ENCODE measurements at regions not wholly inside any gene's neighbourhood (a gene's known extent, or its start where the extent isn't known, plus 50 kb on each side); places are given as distances from the start of the nearest gene placed in this dataset.
"Not testable (repeated sequence)": the region's sequence is repeated elsewhere in the genome, so short reads cannot be mapped to it uniquely, and the experiment has no call there.

DNA sequence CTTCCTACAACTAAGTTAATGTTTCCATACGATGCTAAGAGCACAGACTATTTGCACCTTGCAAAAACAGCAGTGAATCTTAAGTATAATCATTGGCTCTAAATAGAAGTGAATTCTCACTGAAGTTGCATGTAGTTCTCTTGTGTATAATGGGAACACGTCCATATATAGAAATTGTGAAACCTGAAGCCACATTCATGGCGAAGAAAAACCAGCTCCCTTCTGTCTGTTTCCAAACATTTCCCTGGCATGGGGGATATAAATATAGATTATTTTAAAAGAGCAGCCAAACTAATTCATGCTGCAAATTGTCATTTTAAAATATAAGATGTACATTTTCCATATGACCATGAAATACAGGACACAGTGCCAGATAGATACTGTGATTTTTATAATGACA lies 71.1 kb downstream of the TRAM1L1 start:
- H3K9me3 ChIP-seq, result peaks cover 0 to 3% (median 0%) of the 10 kb centered on the region in 12 donors
- DNase-seq (no peak), ATAC-seq (no peak)
- intact Hi-C loops (cut with DNase I), result no loop called here
- H3K27me3 ChIP-seq, result no peaks in the 10 kb centered on the region
- H3K4me1 ChIP-seq, result no peaks in the 10 kb centered on the region
- no peak overlapping the region for H3K27ac ChIP-seq
- H3K36me3 ChIP-seq, result no peaks in the 10 kb centered on the region
- whole genome bisulfite sequencing, 4 donors, result 61 to 68% (median 66%) methylated on average over 3 of the region's 3 CpGs
- TF ChIP-seq, protein P1, sequence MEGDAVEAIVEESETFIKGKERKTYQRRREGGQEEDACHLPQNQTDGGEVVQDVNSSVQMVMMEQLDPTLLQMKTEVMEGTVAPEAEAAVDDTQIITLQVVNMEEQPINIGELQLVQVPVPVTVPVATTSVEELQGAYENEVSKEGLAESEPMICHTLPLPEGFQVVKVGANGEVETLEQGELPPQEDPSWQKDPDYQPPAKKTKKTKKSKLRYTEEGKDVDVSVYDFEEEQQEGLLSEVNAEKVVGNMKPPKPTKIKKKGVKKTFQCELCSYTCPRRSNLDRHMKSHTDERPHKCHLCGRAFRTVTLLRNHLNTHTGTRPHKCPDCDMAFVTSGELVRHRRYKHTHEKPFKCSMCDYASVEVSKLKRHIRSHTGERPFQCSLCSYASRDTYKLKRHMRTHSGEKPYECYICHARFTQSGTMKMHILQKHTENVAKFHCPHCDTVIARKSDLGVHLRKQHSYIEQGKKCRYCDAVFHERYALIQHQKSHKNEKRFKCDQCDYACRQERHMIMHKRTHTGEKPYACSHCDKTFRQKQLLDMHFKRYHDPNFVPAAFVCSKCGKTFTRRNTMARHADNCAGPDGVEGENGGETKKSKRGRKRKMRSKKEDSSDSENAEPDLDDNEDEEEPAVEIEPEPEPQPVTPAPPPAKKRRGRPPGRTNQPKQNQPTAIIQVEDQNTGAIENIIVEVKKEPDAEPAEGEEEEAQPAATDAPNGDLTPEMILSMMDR (IDR thresholded peaks at IDR 0.05), result no peak
- H3K4me3 ChIP-seq, result no peak overlapping the region

DNA sequence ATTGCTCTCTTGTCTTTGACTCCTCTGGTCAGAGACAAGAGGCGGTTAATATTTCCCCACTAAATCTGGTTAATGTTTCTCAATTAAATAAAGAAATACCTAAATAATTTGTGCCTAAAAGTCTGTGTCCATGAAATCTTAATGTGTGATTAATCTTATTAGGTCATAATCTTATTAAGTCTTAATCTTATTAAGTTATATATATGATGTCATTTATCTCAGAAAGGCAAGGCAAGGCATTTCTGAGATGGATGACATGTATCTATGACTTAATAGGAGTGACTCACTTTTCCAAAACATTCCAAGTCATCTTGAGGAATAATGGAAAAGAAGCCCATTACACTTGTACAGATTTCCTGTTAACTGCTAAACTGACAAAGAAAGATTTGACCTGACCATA lies 74.7 kb downstream of the TRAM1L1 start:
- Histone ChIP-seq H3K9me3 (peaks cover 0 to 3% (median 0%) of the 10 kb centered on the region in 12 donors), H3K27me3 (no peaks in the 10 kb centered on the region), H3K4me3 (no peak overlapping the region), H3K36me3 (no peaks in the 10 kb centered on the region), H3K27ac (no peak overlapping the region), H3K4me1 (no peaks in the 10 kb centered on the region)
- WGBS, 4 donors, result 91 to 95% (median 92%) methylated on average over 1 of the region's 1 CpG
- no peak for DNase-seq
- no peak for TF ChIP-seq POLR2A (IDR thresholded peaks at IDR 0.05)
- TF ChIP-seq, protein P1 (IDR thresholded peaks at IDR 0.05), result no peak
- ATAC-seq, result no peak
- intact Hi-C loops (cut with DNase I), result no loop called here

DNA sequence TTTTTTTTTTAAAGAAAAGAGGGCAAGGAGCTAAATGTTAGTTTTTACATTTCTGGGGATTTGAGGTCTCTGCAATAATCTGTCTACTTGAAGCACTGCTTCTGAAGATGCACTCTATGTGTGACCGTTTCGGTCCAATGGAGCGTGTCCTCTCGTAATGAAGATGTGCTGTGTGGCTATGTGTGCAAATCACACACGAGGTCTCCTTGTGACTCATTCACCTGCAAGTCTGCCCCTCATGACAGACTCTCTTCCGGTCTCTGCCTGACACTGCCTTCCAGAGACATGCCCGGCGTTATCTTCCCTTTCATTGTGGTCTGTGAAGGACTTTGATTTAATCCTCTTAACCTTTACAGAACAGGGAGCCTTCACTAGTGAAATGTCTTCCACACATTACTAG lies 84.3 kb downstream of the TRAM1L1 start:
- H3K27ac ChIP-seq, result no peak overlapping the region
- H3K36me3 ChIP-seq, result no peaks in the 10 kb centered on the region
- H3K4me3 ChIP-seq, result no peak overlapping the region
- TF ChIP-seq, protein P1 (IDR thresholded peaks at IDR 0.05), result no peak
- TF ChIP-seq POLR2A (IDR thresholded peaks at IDR 0.05), result no peak
- 68 to 76% (median 72%) methylated on average over 8 of the region's 8 CpGs for WGBS, 4 donors
- ATAC-seq, result no peak
- no peaks in the 10 kb centered on the region for H3K4me1 ChIP-seq
- no peaks in the 10 kb centered on the region for H3K27me3 ChIP-seq
- no peaks in the 10 kb centered on the region for H3K9me3 ChIP-seq
- intact Hi-C loops (cut with DNase I), result no loop called here
- no peak for DNase-seq

DNA sequence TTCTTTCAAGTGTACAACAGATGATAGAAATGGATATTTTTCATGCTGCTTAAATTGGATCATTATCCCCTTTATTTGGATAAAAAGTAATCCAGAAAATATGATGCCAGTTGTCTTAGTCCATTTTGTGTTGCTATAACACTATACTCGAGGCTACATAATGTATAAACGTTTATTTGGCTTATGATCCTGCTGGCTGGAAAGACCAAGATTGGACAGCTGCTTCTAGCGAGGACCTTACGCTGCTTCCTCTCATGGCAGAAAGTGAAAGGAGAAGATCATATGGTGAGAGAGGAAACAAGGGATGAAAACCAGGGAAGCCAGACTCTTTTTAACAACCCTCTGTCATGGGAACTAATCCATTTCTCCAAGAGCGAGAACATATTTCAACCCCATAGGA lies 102.7 kb downstream of the TRAM1L1 start:
- ATAC-seq, result no peak
- 79 to 84% (median 79%) methylated on average over 5 of the region's 5 CpGs for WGBS, 4 donors
- H3K4me1 ChIP-seq, result no peaks in the 10 kb centered on the region

DNA sequence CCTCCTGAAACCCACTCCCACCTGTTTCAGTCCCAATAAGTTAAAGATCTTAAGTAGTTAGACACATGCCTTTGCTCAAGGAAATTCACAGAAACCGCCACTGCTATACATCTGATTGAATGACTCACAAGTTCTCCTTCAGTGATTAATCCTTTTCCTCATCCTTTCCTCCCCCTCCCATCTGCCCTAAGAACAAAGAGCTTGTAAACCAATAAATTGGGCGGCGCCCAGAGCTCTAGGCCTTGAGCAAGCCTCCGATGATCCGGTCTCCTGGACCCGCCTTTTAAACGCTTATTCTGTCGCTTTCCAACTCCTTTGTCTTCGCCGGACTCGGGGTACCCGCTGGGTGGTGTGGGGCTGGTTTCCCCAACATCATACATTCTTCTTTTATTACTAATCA lies 104.9 kb downstream of the TRAM1L1 start:
- H3K27ac ChIP-seq; ATAC-seq; H3K4me3 ChIP-seq; H3K27me3 ChIP-seq; H3K36me3 ChIP-seq; H3K9me3 ChIP-seq; H3K4me1 ChIP-seq; intact Hi-C loops (cut with DNase I); DNase-seq: not testable (repeated sequence)
- 82 to 89% (median 85%) methylated on average over 12 of the region's 12 CpGs for WGBS, 4 donors

More for the DNA sequence above, 102.7 kb downstream of the TRAM1L1 start:
- no peak overlapping the region for H3K4me3 ChIP-seq
- no peaks in the 10 kb centered on the region for H3K27me3 ChIP-seq
- H3K36me3 ChIP-seq, result no peaks in the 10 kb centered on the region
- H3K27ac ChIP-seq, result no peak overlapping the region
- intact Hi-C loops (cut with DNase I), result no loop called here
- DNase-seq, result no peak
- no peaks in the 10 kb centered on the region for H3K9me3 ChIP-seq
- TF ChIP-seq, protein P1 (IDR thresholded peaks at IDR 0.05), result no peak
- no peak for TF ChIP-seq POLR2A (IDR thresholded peaks at IDR 0.05)

Measured in heart left ventricle (tissue), 16 donors.